Fibroblast of mammary gland (primary cell): ENCODE measurements at regions not wholly inside any gene's neighbourhood (a gene's known extent, or its start where the extent isn't known, plus 50 kb on each side); places are given as distances from the start of the nearest gene placed in this dataset.

Source experiments
- DNase-seq: peaks from one replicate; pipeline ENCODE4 v3.0.0-alpha.2; 2010; ENCODE audit warnings: low read depth
- H3K4me3 ChIP-seq: 2 replicates; pipeline ENCODE4 v1.5.1; 2011; ENCODE audit warnings: low read depth, mild to moderate bottlenecking, low read length, moderate library complexity; ENCODE audit not compliant: control insufficient read depth
- CTCF ChIP-seq: conservative IDR thresholded peaks from 2 replicates; pipeline ENCODE4 v1.5.1; 2011; ENCODE audit warnings: low read depth, low read length, inconsistent platforms; ENCODE audit not compliant: control insufficient read depth, insufficient read depth

GRCh38 chr3:161957467-161957866 is 460.9 kb downstream of the OTOL1 start:
- DNase-seq = peak; percentile 17
- H3K4me3 ChIP-seq = no peak overlapping the region
- no peak for TF ChIP-seq CTCF

- no peak for TF ChIP-seq CTCF
- no peak for DNase-seq
- no peak overlapping the region for H3K4me3 ChIP-seq
Observed at GRCh38 chr3:161964857-161965256, 468.2 kb downstream of the OTOL1 start.

- peak; percentile 17 for DNase-seq
- TF ChIP-seq CTCF = no peak
- H3K4me3 ChIP-seq = no peak overlapping the region
Observed at GRCh38 chr3:161969867-161970266, 473.3 kb downstream of the OTOL1 start.

GRCh38 chr3:161975201-161975600 is 478.6 kb downstream of the OTOL1 start:
- TF ChIP-seq CTCF = no peak
- no peak overlapping the region for H3K4me3 ChIP-seq
- DNase-seq = no peak

GRCh38 chr3:161977063-161977462 is 480.5 kb downstream of the OTOL1 start:
- no peak for TF ChIP-seq CTCF
- peak; percentile 80 for DNase-seq

GRCh38 chr3:161977850-161978249 is 481.2 kb downstream of the OTOL1 start:
- no peak for TF ChIP-seq CTCF
- no peak for DNase-seq

More at GRCh38 chr3:161977063-161977462, 480.5 kb downstream of the OTOL1 start:
- no peak overlapping the region for H3K4me3 ChIP-seq

GRCh38 chr3:161987933-161988332 is 491.3 kb downstream of the OTOL1 start:
- H3K4me3 ChIP-seq = no peak overlapping the region
- no peak for DNase-seq
- no peak for TF ChIP-seq CTCF

More at GRCh38 chr3:161977850-161978249, 481.2 kb downstream of the OTOL1 start:
- no peak overlapping the region for H3K4me3 ChIP-seq
